Keratinocyte (primary cell): ENCODE measurements at regions not wholly inside any gene's neighbourhood (a gene's known extent, or its start where the extent isn't known, plus 50 kb on each side); places are given as distances from the start of the nearest gene placed in this dataset.
"Not testable (repeated sequence)": the region's sequence is repeated elsewhere in the genome, so short reads cannot be mapped to it uniquely, and the experiment has no call there.

Source experiments
- DNase-seq: peaks from one replicate; pipeline ENCODE4 v3.0.0-alpha.2; 2011; ENCODE audit warnings: low read depth, missing footprints, low spot score
- FAIRE-seq: peaks from 2 replicates; lab custom pipeline; 2011; peaks lifted over from hg19 to GRCh38; lab: Jason Lieb, UNC
- H2AFZ ChIP-seq: 2 replicates; pipeline ENCODE4 v1.6.0; 2012; ENCODE audit warnings: low read length, control low read depth, inconsistent platforms; ENCODE audit not compliant: control insufficient read depth
- H3K27ac ChIP-seq: 2 replicates; pipeline ENCODE4 v1.5.1; 2011; ENCODE audit warnings: low read length; ENCODE audit not compliant: control insufficient read depth, insufficient read depth
- H3K27me3 ChIP-seq: 3 replicates; pipeline ENCODE4 v1.6.0; 2011; ENCODE audit warnings: low read length; ENCODE audit not compliant: control insufficient read depth, insufficient read depth; ENCODE audit errors: extremely low read depth
- H3K36me3 ChIP-seq, 2 experiments: 2 replicates in 1 of 2; 3 replicates in 1 of 2; pipeline ENCODE4 v1.5.1; 2011; ENCODE audit warnings: low read length in 2 of 2, mild to moderate bottlenecking in 1 of 2; ENCODE audit not compliant: control insufficient read depth in 2 of 2, insufficient read depth in 2 of 2; ENCODE audit errors: extremely low read depth in 1 of 2
- H3K4me1 ChIP-seq: 3 replicates; pipeline ENCODE4 v1.5.1; 2011; ENCODE audit warnings: low read length; ENCODE audit not compliant: control insufficient read depth, insufficient read depth; ENCODE audit errors: extremely low read depth
- H3K4me2 ChIP-seq: 3 replicates; pipeline ENCODE4 v1.6.0; 2011; ENCODE audit warnings: low read depth, low read length; ENCODE audit not compliant: control insufficient read depth, insufficient read depth; ENCODE audit errors: extremely low read depth
- H3K4me3 ChIP-seq, 3 experiments: fragments of 200-600 bp in 1 of 3; sonication (generic) in 1 of 3; 2 replicates in 2 of 3; 3 replicates in 1 of 3; pipeline ENCODE4 v1.5.1; 2011 to 2016; ENCODE audit warnings: low read length in 3 of 3, mild to moderate bottlenecking in 3 of 3, control low read depth in 2 of 3, inconsistent platforms in 1 of 3, low read depth in 1 of 3, mixed read lengths in 1 of 3, mixed run types in 1 of 3, moderate library complexity in 1 of 3; ENCODE audit not compliant: control insufficient read depth in 2 of 3, insufficient read depth in 2 of 3; ENCODE audit errors: extremely low read depth in 1 of 3
- H3K79me2 ChIP-seq: 2 replicates; pipeline ENCODE4 v1.6.0; 2012; ENCODE audit warnings: low read length; ENCODE audit not compliant: control insufficient read depth, insufficient read depth
- H3K9ac ChIP-seq: 3 replicates; pipeline ENCODE4 v1.6.0; 2011; ENCODE audit warnings: low read length; ENCODE audit not compliant: control insufficient read depth, insufficient read depth; ENCODE audit errors: extremely low read depth
- H3K9me1 ChIP-seq: 3 replicates; pipeline ENCODE4 v1.6.0; 2011; ENCODE audit warnings: low read length; ENCODE audit not compliant: control insufficient read depth, insufficient read depth; ENCODE audit errors: extremely low read depth
- H3K9me3 ChIP-seq: 2 replicates; pipeline ENCODE4 v1.5.1; 2012; ENCODE audit warnings: low read depth, low read length; ENCODE audit not compliant: control insufficient read depth
- H4K20me1 ChIP-seq: 3 replicates; pipeline ENCODE4 v1.6.0; 2011; ENCODE audit warnings: low read length; ENCODE audit not compliant: control insufficient read depth, insufficient read depth; ENCODE audit errors: extremely low read depth
- EZH2 ChIP-seq: IDR thresholded peaks from one replicate; pipeline ENCODE4 v1.6.1; 2012; ENCODE audit warnings: inconsistent platforms, mild to moderate bottlenecking, low read length, moderate library complexity
- dilution Hi-C: fragments of 300-500 bp; cut with MboI; formaldehyde crosslinking; loops from one replicate; pipeline ENCODE4 v1.7.0; 2020; ENCODE audit warnings: low sequenced_read_pairs; ENCODE audit not compliant: extremely low pct_ligation_motif_present
- TF ChIP-seq, protein P1 (sequence below), 3 experiments: IDR thresholded peaks in 1 of 3; conservative IDR thresholded peaks in 1 of 3; optimal IDR thresholded peaks in 1 of 3; 2 replicates in 2 of 3; 3 replicates in 1 of 3; pipeline versions ENCODE3 to v1.5.1; 2011; ENCODE audit warnings: low read length in 3 of 3, mild to moderate bottlenecking in 3 of 3, moderate library complexity in 2 of 3, control low read depth in 1 of 3, inconsistent platforms in 1 of 3; ENCODE audit not compliant: insufficient read depth in 2 of 3; ENCODE audit errors: extremely low read depth in 1 of 3

DNA sequence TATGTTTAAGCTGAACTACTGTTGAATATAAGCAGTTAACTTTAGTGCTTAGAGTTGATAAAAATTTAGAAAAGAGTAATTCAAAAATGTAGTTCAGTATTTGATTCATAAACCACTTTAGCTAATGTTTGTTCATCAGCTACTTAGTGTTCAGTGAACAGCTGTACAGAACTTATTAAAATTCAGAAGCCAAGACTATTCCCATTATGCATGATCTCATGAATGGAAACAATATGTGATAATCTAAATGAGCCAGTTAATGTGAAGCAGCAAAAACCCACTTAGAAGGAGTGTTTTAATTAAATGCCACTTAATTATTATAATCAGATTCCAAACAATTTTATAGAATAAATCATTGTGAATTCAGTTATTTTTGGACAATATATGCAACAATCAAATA, 92.9 kb upstream of the NEGR1 start:
- Histone ChIP-seq H3K9me3 (no peaks in the 10 kb centered on the region), H3K27me3 (no peaks in the 10 kb centered on the region), H2AFZ (no peak overlapping the region), H3K4me1 (peaks cover 7% of the 10 kb centered on the region), H4K20me1 (no peaks in the 10 kb centered on the region), H3K9ac (no peak overlapping the region), H3K9me1 (no peaks in the 10 kb centered on the region), H3K36me3 (no peaks in the 10 kb centered on the region), H3K79me2 (no peaks in the 10 kb centered on the region), H3K27ac (no peak overlapping the region), H3K4me2 (no peak overlapping the region), H3K4me3 (no peak overlapping the region)
- DNase-seq: no peak
- no peak for FAIRE-seq
- dilution Hi-C loops: no loop called here
- no peak for TF ChIP-seq EZH2
- TF ChIP-seq, protein P1, sequence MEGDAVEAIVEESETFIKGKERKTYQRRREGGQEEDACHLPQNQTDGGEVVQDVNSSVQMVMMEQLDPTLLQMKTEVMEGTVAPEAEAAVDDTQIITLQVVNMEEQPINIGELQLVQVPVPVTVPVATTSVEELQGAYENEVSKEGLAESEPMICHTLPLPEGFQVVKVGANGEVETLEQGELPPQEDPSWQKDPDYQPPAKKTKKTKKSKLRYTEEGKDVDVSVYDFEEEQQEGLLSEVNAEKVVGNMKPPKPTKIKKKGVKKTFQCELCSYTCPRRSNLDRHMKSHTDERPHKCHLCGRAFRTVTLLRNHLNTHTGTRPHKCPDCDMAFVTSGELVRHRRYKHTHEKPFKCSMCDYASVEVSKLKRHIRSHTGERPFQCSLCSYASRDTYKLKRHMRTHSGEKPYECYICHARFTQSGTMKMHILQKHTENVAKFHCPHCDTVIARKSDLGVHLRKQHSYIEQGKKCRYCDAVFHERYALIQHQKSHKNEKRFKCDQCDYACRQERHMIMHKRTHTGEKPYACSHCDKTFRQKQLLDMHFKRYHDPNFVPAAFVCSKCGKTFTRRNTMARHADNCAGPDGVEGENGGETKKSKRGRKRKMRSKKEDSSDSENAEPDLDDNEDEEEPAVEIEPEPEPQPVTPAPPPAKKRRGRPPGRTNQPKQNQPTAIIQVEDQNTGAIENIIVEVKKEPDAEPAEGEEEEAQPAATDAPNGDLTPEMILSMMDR (optimal IDR thresholded peaks at IDR 0.05 in 1 of 3, IDR thresholded peaks at IDR 0.05 in 1 of 3, conservative IDR thresholded peaks at IDR 0.05 in 1 of 3; ENCODE audit: extremely low read depth in 1 of 3, insufficient read depth in 2 of 3, low read length in 3 of 3): no peak

DNA sequence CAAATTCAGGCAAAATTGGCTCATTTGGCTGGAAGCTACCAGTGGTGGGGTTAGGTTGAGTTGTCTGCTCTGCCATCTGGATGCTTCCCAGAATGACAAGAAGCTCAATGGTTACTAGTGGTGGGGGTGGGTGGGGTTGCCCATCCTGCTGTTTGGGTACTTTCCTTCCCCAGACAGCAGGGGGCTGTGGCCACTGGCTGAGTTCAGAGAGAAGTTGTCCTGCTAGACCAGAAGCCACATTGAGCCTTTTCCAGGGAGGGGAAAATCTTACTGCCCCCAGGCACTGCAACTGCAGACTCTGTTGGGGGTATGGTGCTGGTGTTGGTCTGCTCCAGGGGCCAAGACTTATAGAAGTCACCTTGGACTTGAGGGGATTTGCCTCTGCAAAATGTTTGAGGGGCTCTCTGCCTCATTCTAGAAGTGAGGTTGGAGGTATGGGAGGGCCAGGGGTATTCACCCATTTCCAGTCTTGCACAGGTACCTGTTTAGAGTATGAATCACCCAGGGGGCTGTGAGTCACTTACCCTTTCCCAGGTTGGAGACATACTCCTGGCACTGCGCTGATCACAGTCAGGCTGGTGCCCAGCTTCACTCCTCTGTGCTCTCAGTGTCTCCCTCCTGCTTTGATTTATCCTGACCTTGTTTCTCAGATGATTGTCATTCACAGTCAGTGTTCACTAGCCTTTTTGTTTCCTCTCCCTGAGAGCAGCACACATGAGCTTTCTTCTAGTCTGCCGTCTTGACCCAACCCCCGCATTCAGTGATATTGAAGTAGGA, 89.1 kb upstream of the NEGR1 start:
- peak; percentile 51 for FAIRE-seq
- no peak for DNase-seq
- Histone ChIP-seq H3K4me2 (no peak overlapping the region), H3K9ac (no peak overlapping the region), H2AFZ (peak overlapping the region; percentile 47), H3K9me3 (no peaks in the 10 kb centered on the region), H4K20me1 (no peaks in the 10 kb centered on the region), H3K27ac (no peak overlapping the region), H3K36me3 (no peaks in the 10 kb centered on the region), H3K79me2 (no peaks in the 10 kb centered on the region), H3K9me1 (no peaks in the 10 kb centered on the region), H3K27me3 (no peaks in the 10 kb centered on the region), H3K4me1 (peaks cover 11% of the 10 kb centered on the region), H3K4me3 (no peak overlapping the region)
- dilution Hi-C loops: no loop called here
- no peak for TF ChIP-seq EZH2
- TF ChIP-seq, protein P1 (optimal IDR thresholded peaks at IDR 0.05 in 1 of 3, IDR thresholded peaks at IDR 0.05 in 1 of 3, conservative IDR thresholded peaks at IDR 0.05 in 1 of 3; ENCODE audit: extremely low read depth in 1 of 3, insufficient read depth in 2 of 3, low read length in 3 of 3): peak in 1 of 3 experiments; percentile 3

DNA sequence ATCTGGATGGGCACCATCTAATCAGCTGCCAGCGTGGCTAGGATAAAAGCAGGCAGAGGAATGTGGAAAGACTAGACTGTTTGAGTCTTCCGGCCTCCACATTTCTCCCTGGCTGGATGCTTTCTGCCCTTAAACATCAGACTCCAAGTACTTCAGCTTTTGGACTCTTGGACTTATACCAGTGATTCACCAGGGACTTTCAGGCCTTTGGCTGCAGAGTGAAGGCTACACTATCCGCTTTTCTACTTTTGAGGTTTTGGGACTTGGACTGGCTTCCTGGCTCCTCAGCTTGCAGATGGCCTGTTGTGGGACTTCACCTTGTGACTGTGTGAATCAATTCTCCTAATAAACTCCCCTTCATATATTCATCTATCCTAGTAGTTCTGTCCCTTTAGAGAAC, 88.5 kb upstream of the NEGR1 start:
- H3K79me2 ChIP-seq, dilution Hi-C loops, H3K9me3 ChIP-seq, H3K9ac ChIP-seq, H3K27me3 ChIP-seq, H3K36me3 ChIP-seq, H2AFZ ChIP-seq, H3K4me3 ChIP-seq, FAIRE-seq, DNase-seq, H3K27ac ChIP-seq, H3K9me1 ChIP-seq, H4K20me1 ChIP-seq, H3K4me2 ChIP-seq: not testable (repeated sequence)
- peaks cover 14% of the 10 kb centered on the region for H3K4me1 ChIP-seq
